HG03354 (cell line): ENCODE measurements at regions not wholly inside any gene's neighbourhood (a gene's known extent, or its start where the extent isn't known, plus 50 kb on each side); places are given as distances from the start of the nearest gene placed in this dataset.
A peak's percentile ranks its signal among the peaks of the same experiment; 100 is the strongest.
"Not testable (repeated sequence)": the region's sequence is repeated elsewhere in the genome, so short reads cannot be mapped to it uniquely, and the experiment has no call there.

ENCODE experiments used
- ATAC-seq: cut with Tn5 transposase; IDR thresholded peaks from one replicate; pipeline ENCODE4 v1.9.1; 2021; ENCODE audit warnings: mild to moderate bottlenecking; ENCODE audit not compliant: unreplicated experiment, poor library complexity, severe bottlenecking

- ATAC-seq = no peak
Observed at GRCh38 chr2:39934851-39935250, 155.8 kb upstream of the THUMPD2 start.

GRCh38 chr2:39933196-39933595, 154.1 kb upstream of the THUMPD2 start:
- no peak for ATAC-seq

GRCh38 chr2:39932198-39932597, 153.1 kb upstream of the THUMPD2 start:
- no peak for ATAC-seq

GRCh38 chr2:39930175-39930917, 151.3 kb upstream of the THUMPD2 start:
- no peak for ATAC-seq

GRCh38 chr2:39929531-39929930, 150.5 kb upstream of the THUMPD2 start:
- ATAC-seq = no peak

GRCh38 chr2:39925312-39925711, 146.3 kb upstream of the THUMPD2 start:
- no peak for ATAC-seq

GRCh38 chr2:39923455-39923854, 144.4 kb upstream of the THUMPD2 start:
- ATAC-seq = no peak

- ATAC-seq = no peak
Observed at GRCh38 chr2:39922679-39923405, 143.8 kb upstream of the THUMPD2 start.

- no peak for ATAC-seq
Observed at GRCh38 chr2:39920307-39920801, 141.3 kb upstream of the THUMPD2 start.

- ATAC-seq = no peak
Observed at GRCh38 chr2:39919511-39920306, 140.7 kb upstream of the THUMPD2 start.

- ATAC-seq = no peak
Observed at GRCh38 chr2:39918886-39919285, 139.8 kb upstream of the THUMPD2 start.

- not testable (repeated sequence) for ATAC-seq
Observed at GRCh38 chr2:39917371-39917770, 138.3 kb upstream of the THUMPD2 start.

GRCh38 chr2:39914949-39915348, 135.9 kb upstream of the THUMPD2 start:
- ATAC-seq = no peak

- peak; percentile 90 for ATAC-seq
Observed at GRCh38 chr2:39913648-39914461, 134.8 kb upstream of the THUMPD2 start.

GRCh38 chr2:39902103-39902502, 123.0 kb upstream of the THUMPD2 start:
- no peak for ATAC-seq

- ATAC-seq = no peak
Observed at GRCh38 chr2:39898934-39899333, 119.9 kb upstream of the THUMPD2 start.

- ATAC-seq = no peak
Observed at GRCh38 chr2:39897273-39897672, 118.2 kb upstream of the THUMPD2 start.

- ATAC-seq = no peak
Observed at GRCh38 chr2:39894082-39894481, 115.0 kb upstream of the THUMPD2 start.

- ATAC-seq = no peak
Observed at GRCh38 chr2:39893616-39894015, 114.6 kb upstream of the THUMPD2 start.

- ATAC-seq = no peak
Observed at GRCh38 chr2:39881948-39882347, 102.9 kb upstream of the THUMPD2 start.
